Neural progenitor cell (in vitro differentiated cells): ENCODE measurements at regions not wholly inside any gene's neighbourhood (a gene's known extent, or its start where the extent isn't known, plus 50 kb on each side); places are given as distances from the start of the nearest gene placed in this dataset.

Experiments
- DNase-seq: peaks from one replicate; pipeline ENCODE4 v3.0.0-alpha.2; 2016; ENCODE audit warnings: low spot score
- H2AFZ ChIP-seq: fragments of 200-600 bp; sonication (generic); replicated peaks from 2 replicates; pipeline ENCODE4 v1.6.1; 2016; ENCODE audit warnings: antibody characterized with exemption
- H3F3A ChIP-seq: fragments of 200-600 bp; sonication (generic); 2 replicates; pipeline ENCODE4 v1.6.1; 2016; ENCODE audit warnings: antibody characterized with exemption, low read depth
- H3K27ac ChIP-seq: fragments of 200-600 bp; sonication (generic); 2 replicates; pipeline ENCODE4 v1.5.1; 2016; ENCODE audit warnings: mild to moderate bottlenecking
- H3K27me3 ChIP-seq: fragments of 200-600 bp; sonication (generic); 2 replicates; pipeline ENCODE4 v1.6.1; 2016; ENCODE audit warnings: mild to moderate bottlenecking, moderate library complexity
- H3K36me3 ChIP-seq: fragments of 200-600 bp; sonication (generic); 2 replicates; pipeline ENCODE4 v1.5.1; 2016
- H3K4me1 ChIP-seq: fragments of 200-600 bp; sonication (generic); 2 replicates; pipeline ENCODE4 v1.6.1; 2016; ENCODE audit warnings: mixed run types
- H3K4me2 ChIP-seq: fragments of 200-600 bp; sonication (generic); 2 replicates; pipeline ENCODE4 v1.6.1; 2016
- H3K4me3 ChIP-seq: fragments of 200-600 bp; sonication (generic); 2 replicates; pipeline ENCODE4 v1.5.1; 2016
- H3K79me2 ChIP-seq: fragments of 200-600 bp; sonication (generic); 2 replicates; pipeline ENCODE4 v1.6.1; 2016; ENCODE audit warnings: low read depth
- H3K9ac ChIP-seq: fragments of 200-600 bp; sonication (generic); 2 replicates; pipeline ENCODE4 v1.6.1; 2016
- H3K9me3 ChIP-seq: fragments of 200-600 bp; sonication (generic); 2 replicates; pipeline ENCODE4 v1.5.1; 2016; ENCODE audit warnings: low read depth
- H4K20me1 ChIP-seq: fragments of 200-600 bp; sonication (generic); 2 replicates; pipeline ENCODE4 v1.6.1; 2016; ENCODE audit warnings: low read depth
- H3K27ac Mint-ChIP-seq: 3 replicates; pipeline ENCODE4 v1.8.0; 2021; ENCODE audit warnings: mixed read lengths
- H3K27me3 Mint-ChIP-seq: 2 replicates; pipeline ENCODE4 v1.8.0; 2022; ENCODE audit warnings: low read depth, mild to moderate bottlenecking, inconsistent platforms, moderate library complexity, mixed read lengths; ENCODE audit not compliant: insufficient read depth
- H3K36me3 Mint-ChIP-seq: 3 replicates; pipeline ENCODE4 v1.8.0; 2021; ENCODE audit warnings: mixed read lengths
- H3K4me1 Mint-ChIP-seq: 3 replicates; pipeline ENCODE4 v1.8.0; 2021; ENCODE audit warnings: mixed read lengths
- H3K4me3 Mint-ChIP-seq: 3 replicates; pipeline ENCODE4 v1.8.0; 2021; ENCODE audit warnings: mild to moderate bottlenecking, moderate library complexity, mixed read lengths
- H3K9me3 Mint-ChIP-seq: 3 replicates; pipeline ENCODE4 v1.8.0; 2020; ENCODE audit warnings: mixed read lengths
- CTCF ChIP-seq: fragments of 200-600 bp; sonication (generic); IDR thresholded peaks from 2 replicates; pipeline ENCODE4 v1.5.1; 2017; ENCODE audit warnings: antibody characterized with exemption, mild to moderate bottlenecking
- EZH2 ChIP-seq: fragments of 200-600 bp; sonication (generic); IDR thresholded peaks from 2 replicates; pipeline ENCODE4 v1.6.1; 2017; ENCODE audit warnings: antibody characterized with exemption, mild to moderate bottlenecking, moderate library complexity
- EZH2phosphoT487 ChIP-seq: fragments of 200-600 bp; sonication (generic); IDR thresholded peaks from 2 replicates; pipeline ENCODE4 v1.6.1; 2017; ENCODE audit warnings: antibody characterized with exemption

DNA sequence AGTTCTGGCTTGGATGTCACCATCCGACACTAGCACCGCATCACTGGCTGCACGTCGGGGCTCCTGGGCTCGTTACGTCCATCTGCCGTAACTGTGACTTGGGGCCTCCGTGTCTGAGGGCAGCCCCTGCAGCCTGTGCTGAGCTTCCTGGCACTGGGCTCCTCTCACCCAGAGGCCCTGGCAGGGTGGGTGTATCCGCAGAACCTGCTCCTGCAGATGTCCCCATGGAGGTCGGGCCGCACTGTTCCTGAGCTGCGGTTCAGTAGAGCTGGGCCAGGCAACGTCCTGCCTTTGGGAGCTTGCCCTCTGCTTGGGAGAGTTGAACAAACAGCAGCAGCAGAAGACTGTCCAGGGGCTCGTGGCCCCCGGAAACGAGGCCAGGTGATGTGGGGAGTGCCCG lies 71.4 kb downstream of the RGS12 start:
- H3K79me2 ChIP-seq: peaks cover 6% of the 10 kb centered on the region
- no peak overlapping the region for H3K9ac ChIP-seq
- peaks cover 5% of the 10 kb centered on the region for H3F3A ChIP-seq
- H3K27me3 ChIP-seq: no peaks in the 10 kb centered on the region
- no peaks in the 10 kb centered on the region for H3K36me3 ChIP-seq
- H3K27me3 Mint-ChIP-seq: peaks cover 14% of the 10 kb centered on the region
- H2AFZ ChIP-seq: no peak overlapping the region
- H3K9me3 Mint-ChIP-seq: no peaks in the 10 kb centered on the region
- H3K4me1 Mint-ChIP-seq: peaks cover 49% of the 10 kb centered on the region
- no peak overlapping the region for H3K27ac ChIP-seq
- peaks cover 26% of the 10 kb centered on the region for H4K20me1 ChIP-seq
- H3K9me3 ChIP-seq: no peaks in the 10 kb centered on the region
- TF ChIP-seq CTCF: no peak
- no peak for TF ChIP-seq EZH2phosphoT487
- TF ChIP-seq EZH2: no peak
- H3K4me2 ChIP-seq: no peak overlapping the region
- H3K4me3 Mint-ChIP-seq: no peak overlapping the region
- H3K4me3 ChIP-seq: no peak overlapping the region
- no peak for DNase-seq
- H3K4me1 ChIP-seq: peaks cover 14% of the 10 kb centered on the region
- H3K36me3 Mint-ChIP-seq: no peaks in the 10 kb centered on the region
- no peak overlapping the region for H3K27ac Mint-ChIP-seq

- Mint-ChIP-seq H3K9me3 (no peaks in the 10 kb centered on the region), H3K27ac (no peak overlapping the region), H3K36me3 (no peaks in the 10 kb centered on the region), H3K27me3 (peaks cover 14% of the 10 kb centered on the region), H3K4me1 (peaks cover 55% of the 10 kb centered on the region), H3K4me3 (no peak overlapping the region)
- Histone ChIP-seq H3K27me3 (no peaks in the 10 kb centered on the region), H3K79me2 (peaks cover 6% of the 10 kb centered on the region), H3K4me1 (peaks cover 20% of the 10 kb centered on the region), H3K27ac (no peak overlapping the region), H3K4me2 (no peak overlapping the region), H3F3A (peaks cover 11% of the 10 kb centered on the region), H2AFZ (no peak overlapping the region), H3K9ac (no peak overlapping the region), H3K4me3 (no peak overlapping the region), H3K36me3 (no peaks in the 10 kb centered on the region), H4K20me1 (peaks cover 32% of the 10 kb centered on the region), H3K9me3 (no peaks in the 10 kb centered on the region)
- DNase-seq: no peak
- TF ChIP-seq EZH2 (no peak), EZH2phosphoT487 (no peak), CTCF (no peak)
These were observed 72.0 kb downstream of the RGS12 start for GRCh38 chr4:3364634-3365314.

GRCh38 chr4:3365326-3365725 lies 72.5 kb downstream of the RGS12 start:
- peaks cover 1% of the 10 kb centered on the region for H3K27me3 ChIP-seq
- no peaks in the 10 kb centered on the region for H3K9me3 Mint-ChIP-seq
- H3K36me3 ChIP-seq: no peaks in the 10 kb centered on the region
- no peak overlapping the region for H2AFZ ChIP-seq
- peaks cover 7% of the 10 kb centered on the region for H3K79me2 ChIP-seq
- no peak overlapping the region for H3K4me3 ChIP-seq
- no peak overlapping the region for H3K9ac ChIP-seq
- no peaks in the 10 kb centered on the region for H3K36me3 Mint-ChIP-seq
- peaks cover 16% of the 10 kb centered on the region for H3F3A ChIP-seq
- TF ChIP-seq EZH2phosphoT487: no peak
- no peak for TF ChIP-seq EZH2
- TF ChIP-seq CTCF: no peak
- DNase-seq: no peak
- H3K9me3 ChIP-seq: no peaks in the 10 kb centered on the region
- no peak overlapping the region for H3K27ac ChIP-seq
- H3K27me3 Mint-ChIP-seq: peaks cover 16% of the 10 kb centered on the region
- peaks cover 60% of the 10 kb centered on the region for H3K4me1 Mint-ChIP-seq
- H3K4me1 ChIP-seq: peaks cover 23% of the 10 kb centered on the region
- no peak overlapping the region for H3K4me3 Mint-ChIP-seq
- H3K4me2 ChIP-seq: no peak overlapping the region
- H3K27ac Mint-ChIP-seq: no peak overlapping the region
- H4K20me1 ChIP-seq: peaks cover 38% of the 10 kb centered on the region
